GM21528 (cell line): ENCODE measurements at regions not wholly inside any gene's neighbourhood (a gene's known extent, or its start where the extent isn't known, plus 50 kb on each side); places are given as distances from the start of the nearest gene placed in this dataset.
"Not testable (repeated sequence)": the region's sequence is repeated elsewhere in the genome, so short reads cannot be mapped to it uniquely, and the experiment has no call there.

Experiments used
- ATAC-seq: cut with Tn5 transposase; IDR thresholded peaks from one replicate; pipeline ENCODE4 v1.9.1; 2021; ENCODE audit warnings: mild to moderate bottlenecking, moderate library complexity; ENCODE audit not compliant: unreplicated experiment, low FRiP score

DNA sequence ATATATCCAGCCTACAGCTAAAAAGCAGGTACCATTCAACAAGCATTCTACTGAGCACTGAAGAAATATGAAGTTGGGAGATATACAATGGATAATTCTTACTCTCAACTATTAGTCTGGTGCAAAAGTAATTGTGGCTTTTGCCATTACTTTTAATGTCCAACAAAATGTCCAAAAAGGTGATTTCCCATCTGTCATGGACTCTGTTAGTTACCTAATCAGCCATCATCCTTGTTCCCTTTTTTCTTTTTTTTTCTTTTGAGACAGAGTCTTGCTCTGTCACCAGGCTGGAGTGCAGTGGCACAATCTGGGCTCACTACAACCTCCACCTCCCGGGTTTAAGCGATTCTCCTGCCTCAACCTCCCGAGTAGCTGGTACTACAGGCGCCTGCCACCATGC lies 76.6 kb upstream of the MON1B start:
- not testable (repeated sequence) for ATAC-seq

DNA sequence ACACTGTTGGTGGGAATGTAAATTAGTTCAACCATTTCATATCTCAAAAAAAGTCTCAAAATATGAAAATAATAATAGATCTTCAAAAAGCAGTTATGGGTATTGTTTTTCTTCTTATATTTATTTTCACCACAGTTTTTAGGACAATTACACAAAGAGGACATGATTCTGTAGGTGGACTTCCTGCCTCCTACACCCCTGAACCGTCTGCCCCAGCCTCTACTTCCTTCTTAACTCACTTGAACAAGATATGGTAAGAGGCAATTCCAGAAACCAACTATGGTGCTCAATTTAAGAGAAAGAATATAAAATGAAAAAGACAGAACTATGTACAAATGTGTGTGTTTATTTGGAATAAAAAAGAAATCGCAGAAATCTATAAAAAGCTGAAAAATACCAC lies 74.1 kb upstream of the MON1B start:
- ATAC-seq: no peak

DNA sequence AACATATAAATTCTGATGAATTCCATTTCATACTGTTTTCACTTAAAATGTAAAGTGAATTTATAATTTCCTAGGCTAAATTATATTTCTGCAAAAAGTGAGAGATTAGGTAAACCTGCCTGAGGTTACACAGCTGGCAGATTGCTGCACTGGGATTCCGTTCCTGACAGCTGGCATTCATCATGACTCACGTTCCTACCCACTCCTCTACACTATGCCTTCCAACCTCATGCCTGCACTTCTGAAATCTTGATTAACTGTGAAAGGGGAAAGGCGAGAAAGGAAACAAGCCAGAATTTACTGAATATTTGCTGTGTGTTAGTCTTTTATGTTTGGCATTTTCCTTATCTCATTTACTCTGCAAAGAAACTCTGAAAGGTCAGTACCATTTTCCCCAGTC lies 73.3 kb upstream of the MON1B start:
- no peak for ATAC-seq

DNA sequence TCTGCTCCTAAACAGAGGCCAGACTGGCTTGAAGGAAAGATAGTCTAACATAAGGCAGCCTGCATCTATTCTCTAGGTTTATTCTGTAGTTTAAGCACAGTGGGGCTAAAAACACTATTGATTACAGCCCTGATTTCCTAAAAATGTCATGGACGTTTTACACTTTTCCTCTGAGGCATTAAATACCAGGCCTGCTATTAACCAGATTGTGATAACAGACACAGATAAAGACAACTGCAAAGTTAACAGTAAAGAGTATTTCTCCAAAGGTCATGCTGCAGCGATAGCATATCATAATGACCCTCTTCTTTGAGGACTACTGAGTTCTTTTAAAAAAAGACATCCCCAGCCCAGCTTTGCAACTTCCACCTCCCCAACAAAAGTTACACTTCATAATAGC lies 59.6 kb upstream of the MON1B start:
- no peak for ATAC-seq

DNA sequence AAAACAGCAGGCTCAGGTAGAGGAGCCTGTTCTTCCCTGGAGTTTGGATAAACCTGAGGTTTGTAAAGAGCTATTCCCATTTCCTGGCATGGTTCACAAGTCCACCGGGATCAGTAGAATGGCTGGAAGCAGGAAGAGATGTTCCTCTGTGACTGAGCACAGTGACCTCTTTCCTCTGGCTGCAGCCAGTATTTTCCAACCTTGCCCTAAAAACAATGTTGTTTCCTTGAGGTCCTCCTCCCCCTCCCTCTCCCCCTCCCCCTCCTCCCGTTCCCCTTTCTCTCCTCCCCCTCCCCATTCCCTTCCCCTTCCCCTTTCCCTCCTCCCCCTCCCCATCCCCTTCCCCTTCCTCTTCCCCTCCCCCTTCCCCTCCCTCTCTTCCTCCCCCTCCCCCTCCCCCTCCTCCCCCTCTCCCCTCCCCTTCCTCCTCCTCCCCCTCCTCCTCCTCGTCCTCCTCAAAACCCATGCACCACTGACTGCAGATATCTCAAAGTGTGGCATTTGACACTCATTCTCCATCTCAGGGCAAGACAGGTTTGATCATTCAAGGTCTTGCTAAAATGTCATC lies 58.9 kb upstream of the MON1B start:
- no peak for ATAC-seq

DNA sequence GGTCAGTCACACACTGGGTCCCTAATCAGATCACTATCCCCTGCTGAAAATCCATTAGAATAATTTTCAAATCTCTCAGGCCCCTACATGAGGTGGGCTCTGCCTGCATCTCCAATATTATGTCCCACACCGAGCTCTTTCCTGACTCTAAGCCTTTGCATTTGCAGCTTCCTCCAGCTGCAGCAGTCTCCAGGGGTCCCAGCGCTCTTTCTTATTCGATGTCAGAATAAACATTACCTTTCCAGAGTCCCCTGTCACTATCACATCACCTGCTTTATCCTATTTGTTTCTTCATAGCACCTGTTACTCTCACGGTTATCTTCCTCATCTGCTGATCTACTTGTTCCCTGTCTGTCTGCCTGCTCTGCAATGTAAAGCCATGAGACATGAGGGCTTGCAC lies 57.3 kb upstream of the MON1B start:
- ATAC-seq: no peak

DNA sequence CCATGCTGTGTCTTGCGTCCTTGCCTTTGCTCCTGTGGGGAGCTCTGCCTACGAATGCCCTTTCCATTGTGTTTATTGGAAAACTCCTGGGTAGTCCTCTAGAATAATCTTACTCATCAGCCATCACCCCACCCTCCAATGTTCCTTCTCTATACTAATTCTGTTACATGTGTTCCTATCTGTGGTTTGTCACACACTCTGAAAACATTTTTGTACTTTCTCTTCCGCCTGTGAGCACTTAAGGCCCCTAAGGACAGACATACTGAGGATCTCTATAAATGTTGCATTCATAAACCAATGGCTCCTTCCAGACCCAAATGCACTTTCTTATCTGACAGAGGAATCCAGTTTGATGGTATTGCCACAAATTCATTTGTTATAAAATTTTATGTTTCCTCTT lies 53.9 kb upstream of the MON1B start:
- ATAC-seq: no peak
